Activated CD4-positive, alpha-beta memory T cell treated with anti-CD3 and anti-CD28 coated beads for 36 hours (primary cell): ENCODE measurements at regions not wholly inside any gene's neighbourhood (a gene's known extent, or its start where the extent isn't known, plus 50 kb on each side); places are given as distances from the start of the nearest gene placed in this dataset.

ENCODE experiments used
- CTCF ChIA-PET: fragments of 350-600 bp; sonication (Branson Sonifier 250); formaldehyde crosslinking; loops from one replicate; lab custom pipeline; 2021; ENCODE audit warnings: antibody characterized with exemption, inconsistent platforms; lab: Charles Lee
- POLR2A ChIA-PET: fragments of 350-600 bp; sonication (Branson Sonifier 250); formaldehyde crosslinking; loops from one replicate; lab custom pipeline; 2021; ENCODE audit warnings: antibody characterized with exemption; lab: Charles Lee
- DNase-seq: peaks from one replicate; pipeline ENCODE4 v3.0.0-alpha.2; 2020
- H3K27ac Mint-ChIP-seq: one replicate; pipeline ENCODE4 v1.8.0; 2021; ENCODE audit warnings: mixed read lengths
- H3K27me3 Mint-ChIP-seq: one replicate; pipeline ENCODE4 v1.8.0; 2021; ENCODE audit warnings: mixed read lengths
- H3K36me3 Mint-ChIP-seq: one replicate; pipeline ENCODE4 v1.8.0; 2021; ENCODE audit warnings: mixed read lengths
- H3K4me1 Mint-ChIP-seq: one replicate; pipeline ENCODE4 v1.8.0; 2021; ENCODE audit warnings: low read depth, mixed read lengths
- H3K4me3 Mint-ChIP-seq: one replicate; pipeline ENCODE4 v1.8.0; 2021; ENCODE audit warnings: mild to moderate bottlenecking, mixed read lengths
- H3K9me3 Mint-ChIP-seq: one replicate; pipeline ENCODE4 v1.8.0; 2021; ENCODE audit warnings: mixed read lengths
- intact Hi-C: fragments of 100-400 bp; cut with micrococcal nuclease; formaldehyde crosslinking; loops from one replicate; pipeline ENCODE4 v1.15.1; 2023

- ChIA-PET POLR2A (interaction anchor here (1.0 kb wide), 1 partner anchor 31 kb away, joined by 3 read pairs; no protein-coding TSS in a partner anchor), CTCF (no interaction called here)
- H3K4me3 Mint-ChIP-seq = no peak overlapping the region
- intact Hi-C loops = no loop called here
- H3K4me1 Mint-ChIP-seq = peaks cover 4% of the 10 kb centered on the region
- DNase-seq = no peak
- no peaks in the 10 kb centered on the region for H3K9me3 Mint-ChIP-seq
- no peaks in the 10 kb centered on the region for H3K36me3 Mint-ChIP-seq
- H3K27ac Mint-ChIP-seq = no peak overlapping the region
- peaks cover 12% of the 10 kb centered on the region for H3K27me3 Mint-ChIP-seq
Measured at GRCh38 chr20:60694763-60695162, 557.3 kb upstream of the CDH4 start.

DNA sequence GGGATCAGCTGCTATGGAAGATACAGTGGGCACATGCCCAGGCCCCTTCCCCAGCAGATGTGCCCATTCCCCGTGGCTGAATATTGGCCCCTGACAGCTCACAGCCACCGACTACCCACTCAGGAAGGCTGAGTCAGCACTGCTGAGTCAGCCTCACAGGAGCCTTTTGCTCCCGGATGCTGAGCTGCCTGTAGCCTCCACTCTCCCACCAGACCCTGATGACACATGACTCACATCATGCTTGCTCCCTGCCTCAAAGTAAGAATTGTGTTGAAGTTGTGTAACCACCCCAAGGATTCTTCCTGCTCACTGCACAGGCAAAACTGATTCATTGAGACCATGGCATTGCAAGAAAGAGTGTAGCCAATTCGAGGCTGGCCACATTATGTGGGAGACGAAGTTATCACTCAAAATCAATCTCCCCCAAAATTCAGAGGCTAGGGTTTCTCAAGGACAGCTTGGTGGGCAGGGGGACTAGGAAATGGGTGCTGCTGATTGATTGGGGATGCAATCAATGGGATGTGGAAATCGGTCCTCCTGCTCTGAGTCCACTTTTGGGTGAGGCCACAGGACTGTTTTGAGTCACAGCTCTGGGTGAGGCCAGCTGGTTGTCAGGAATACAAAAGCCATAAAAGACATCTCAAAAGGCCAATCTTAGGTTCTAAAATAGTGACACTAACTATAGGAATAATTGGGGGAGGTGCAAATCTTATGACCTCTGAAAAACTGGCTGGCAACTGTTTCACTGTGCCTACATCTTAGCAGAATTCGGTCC is 556.6 kb upstream of the CDH4 start:
- POLR2A ChIA-PET = interaction anchor here (1.0 kb wide), 1 partner anchor 30 kb away, joined by 3 read pairs; no protein-coding TSS in a partner anchor
- no peak overlapping the region for H3K27ac Mint-ChIP-seq
- H3K27me3 Mint-ChIP-seq = peaks cover 12% of the 10 kb centered on the region
- H3K36me3 Mint-ChIP-seq = no peaks in the 10 kb centered on the region
- no peaks in the 10 kb centered on the region for H3K9me3 Mint-ChIP-seq
- peaks cover 4% of the 10 kb centered on the region for H3K4me1 Mint-ChIP-seq
- CTCF ChIA-PET = interaction anchor here (0.7 kb wide), 1 partner anchor 20 kb away, joined by 3 read pairs; no protein-coding TSS in a partner anchor
- intact Hi-C loops = no loop called here
- DNase-seq = peak; percentile 53
- no peak overlapping the region for H3K4me3 Mint-ChIP-seq

- no peak for DNase-seq
- H3K27me3 Mint-ChIP-seq = peaks cover 5% of the 10 kb centered on the region
- peaks cover 4% of the 10 kb centered on the region for H3K4me1 Mint-ChIP-seq
- no peaks in the 10 kb centered on the region for H3K9me3 Mint-ChIP-seq
- no peak overlapping the region for H3K27ac Mint-ChIP-seq
- CTCF ChIA-PET = no interaction called here
- POLR2A ChIA-PET = no interaction called here
- H3K36me3 Mint-ChIP-seq = no peaks in the 10 kb centered on the region
- intact Hi-C loops = no loop called here
- H3K4me3 Mint-ChIP-seq = no peak overlapping the region
Measured at GRCh38 chr20:60697252-60697651, 554.8 kb upstream of the CDH4 start.

- intact Hi-C loops = no loop called here
- Mint-ChIP-seq H3K27ac (no peak overlapping the region), H3K4me3 (no peak overlapping the region), H3K4me1 (no peaks in the 10 kb centered on the region), H3K27me3 (no peaks in the 10 kb centered on the region), H3K36me3 (no peaks in the 10 kb centered on the region), H3K9me3 (no peaks in the 10 kb centered on the region)
- CTCF ChIA-PET = no interaction called here
- no peak for DNase-seq
- POLR2A ChIA-PET = no interaction called here
Measured at GRCh38 chr20:60700728-60701127, 551.3 kb upstream of the CDH4 start.

DNA sequence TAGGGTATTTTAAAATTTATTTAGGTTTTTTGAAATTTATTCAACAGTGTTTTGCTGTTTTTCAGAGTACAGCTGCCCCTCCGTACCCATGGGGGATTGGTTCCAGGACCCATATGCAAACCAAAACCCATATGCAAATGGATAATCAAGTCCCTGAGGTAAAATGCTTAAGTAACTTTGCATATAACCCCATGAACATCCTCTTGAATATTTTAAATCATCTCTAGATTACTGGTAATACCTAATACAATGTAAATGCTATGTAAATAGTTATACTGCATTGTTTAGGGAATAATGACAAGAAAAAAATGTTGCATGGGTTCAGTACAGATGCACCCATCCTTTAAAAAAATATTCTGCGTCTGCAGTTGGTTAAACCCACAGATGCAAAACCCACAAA is 547.9 kb upstream of the CDH4 start:
- ChIA-PET POLR2A (no interaction called here), CTCF (no interaction called here)
- no peak for DNase-seq
- Mint-ChIP-seq H3K9me3 (no peaks in the 10 kb centered on the region), H3K4me1 (no peaks in the 10 kb centered on the region), H3K36me3 (no peaks in the 10 kb centered on the region), H3K27ac (no peak overlapping the region), H3K27me3 (no peaks in the 10 kb centered on the region), H3K4me3 (no peak overlapping the region)
- intact Hi-C loops = no loop called here

- CTCF ChIA-PET = no interaction called here
- no peak overlapping the region for H3K27ac Mint-ChIP-seq
- no peaks in the 10 kb centered on the region for H3K9me3 Mint-ChIP-seq
- no peaks in the 10 kb centered on the region for H3K4me1 Mint-ChIP-seq
- intact Hi-C loops = no loop called here
- DNase-seq = no peak
- POLR2A ChIA-PET = no interaction called here
- no peak overlapping the region for H3K4me3 Mint-ChIP-seq
- H3K36me3 Mint-ChIP-seq = no peaks in the 10 kb centered on the region
- H3K27me3 Mint-ChIP-seq = no peaks in the 10 kb centered on the region
Measured at GRCh38 chr20:60713396-60713795, 538.7 kb upstream of the CDH4 start.

DNA sequence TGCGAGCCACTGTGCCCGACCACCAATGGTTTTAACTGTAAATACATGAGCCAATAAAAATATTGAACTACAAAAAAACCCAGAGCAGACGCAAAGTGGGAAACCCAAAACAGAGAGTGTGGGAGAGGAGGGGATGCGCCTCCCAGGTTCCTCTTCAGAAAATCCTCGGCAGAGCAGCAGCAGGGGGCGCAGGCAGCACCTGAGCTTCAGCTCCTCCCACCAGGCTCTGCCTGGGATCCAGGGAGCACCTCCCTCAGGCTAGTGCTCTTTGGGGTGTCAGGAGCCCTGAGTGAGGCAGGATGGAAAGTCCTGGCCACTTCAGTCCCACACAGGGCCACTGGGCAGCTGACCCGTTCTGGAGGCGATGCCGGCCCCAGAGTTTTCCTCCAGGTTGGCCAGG is 536.9 kb upstream of the CDH4 start:
- H3K9me3 Mint-ChIP-seq = no peaks in the 10 kb centered on the region
- H3K4me3 Mint-ChIP-seq = no peak overlapping the region
- POLR2A ChIA-PET = no interaction called here
- H3K27ac Mint-ChIP-seq = no peak overlapping the region
- DNase-seq = no peak
- no peaks in the 10 kb centered on the region for H3K4me1 Mint-ChIP-seq
- intact Hi-C loops = no loop called here
- CTCF ChIA-PET = interaction anchor here (0.6 kb wide), 1 partner anchor 20 kb away, joined by 3 read pairs; no protein-coding TSS in a partner anchor
- no peaks in the 10 kb centered on the region for H3K36me3 Mint-ChIP-seq
- peaks cover 3% of the 10 kb centered on the region for H3K27me3 Mint-ChIP-seq

- no peaks in the 10 kb centered on the region for H3K36me3 Mint-ChIP-seq
- H3K9me3 Mint-ChIP-seq = no peaks in the 10 kb centered on the region
- ChIA-PET CTCF (no interaction called here), POLR2A (no interaction called here)
- intact Hi-C loops = no loop called here
- H3K27ac Mint-ChIP-seq = no peak overlapping the region
- H3K4me1 Mint-ChIP-seq = no peaks in the 10 kb centered on the region
- peaks cover 5% of the 10 kb centered on the region for H3K27me3 Mint-ChIP-seq
- no peak overlapping the region for H3K4me3 Mint-ChIP-seq
- DNase-seq = peak; percentile 9
Measured at GRCh38 chr20:60718743-60719480, 533.1 kb upstream of the CDH4 start.

- no peaks in the 10 kb centered on the region for H3K4me1 Mint-ChIP-seq
Measured at GRCh38 chr20:60725311-60725906, 526.7 kb upstream of the CDH4 start.

GRCh38 chr20:60727425-60727824 is 524.6 kb upstream of the CDH4 start:
- POLR2A ChIA-PET = no interaction called here
- Mint-ChIP-seq H3K9me3 (peaks cover 18% of the 10 kb centered on the region), H3K27ac (no peak overlapping the region), H3K4me1 (no peaks in the 10 kb centered on the region), H3K36me3 (no peaks in the 10 kb centered on the region), H3K4me3 (no peak overlapping the region), H3K27me3 (no peaks in the 10 kb centered on the region)
- intact Hi-C loops = no loop called here
- CTCF ChIA-PET = no interaction called here
- DNase-seq = no peak

More at GRCh38 chr20:60725311-60725906, 526.7 kb upstream of the CDH4 start:
- CTCF ChIA-PET = no interaction called here
- intact Hi-C loops = no loop called here
- no peak overlapping the region for H3K27ac Mint-ChIP-seq
- no peak for DNase-seq
- POLR2A ChIA-PET = interaction anchor here (1.0 kb wide), 1 partner anchor 30 kb away, joined by 3 read pairs; no protein-coding TSS in a partner anchor
- H3K4me3 Mint-ChIP-seq = no peak overlapping the region
- H3K27me3 Mint-ChIP-seq = peaks cover 2% of the 10 kb centered on the region
- H3K36me3 Mint-ChIP-seq = no peaks in the 10 kb centered on the region
- H3K9me3 Mint-ChIP-seq = peaks cover 18% of the 10 kb centered on the region

GRCh38 chr20:60728705-60729104 is 523.4 kb upstream of the CDH4 start:
- ChIA-PET CTCF (no interaction called here), POLR2A (no interaction called here)
- intact Hi-C loops = no loop called here
- Mint-ChIP-seq H3K4me3 (no peak overlapping the region), H3K27ac (no peak overlapping the region), H3K4me1 (no peaks in the 10 kb centered on the region), H3K9me3 (peaks cover 18% of the 10 kb centered on the region), H3K27me3 (no peaks in the 10 kb centered on the region), H3K36me3 (no peaks in the 10 kb centered on the region)
- DNase-seq = no peak

GRCh38 chr20:60729135-60729900 is 522.7 kb upstream of the CDH4 start:
- H3K27ac Mint-ChIP-seq = no peak overlapping the region
- H3K4me3 Mint-ChIP-seq = no peak overlapping the region
- H3K27me3 Mint-ChIP-seq = no peaks in the 10 kb centered on the region
- intact Hi-C loops = no loop called here
- H3K9me3 Mint-ChIP-seq = peaks cover 18% of the 10 kb centered on the region
- H3K4me1 Mint-ChIP-seq = no peaks in the 10 kb centered on the region
- no peak for DNase-seq
- ChIA-PET CTCF (no interaction called here), POLR2A (no interaction called here)
- no peaks in the 10 kb centered on the region for H3K36me3 Mint-ChIP-seq
